ENCODE measurements at regions not wholly inside any gene's neighbourhood (a gene's known extent, or its start where the extent isn't known, plus 50 kb on each side); places are given as distances from the start of the nearest gene placed in this dataset.

- no peak overlapping the region for H2AFZ ChIP-seq (ENCODE audit: low read length)
- H3K4ac ChIP-seq (replicated peaks; ENCODE audit: insufficient read length, low read depth, low read length) = no peak overlapping the region
- H3K27ac ChIP-seq (ENCODE audit: low read depth, low read length) = no peak overlapping the region
- H3K56ac ChIP-seq (replicated peaks; ENCODE audit: insufficient read length, low read depth, low read length) = no peak overlapping the region
- no peak overlapping the region for H3K4me2 ChIP-seq (ENCODE audit: insufficient read depth in 1 of 2, low read depth in 2 of 2, low read length in 2 of 2)
- H2BK12ac ChIP-seq (ENCODE audit: low read depth, low read length) = no peak overlapping the region
- H3K23me2 ChIP-seq (ENCODE audit: low read depth, low read length) = peaks cover 8% of the 10 kb centered on the region; the same call in 1 of the 2 replicates
- no peak overlapping the region for H3K18ac ChIP-seq (ENCODE audit: extremely low read depth, low read length)
- H4K5ac ChIP-seq (ENCODE audit: insufficient read length, low read depth, low read length) = no peak overlapping the region
- ChIA-PET CTCF (ENCODE audit: partially characterized antibody) (interaction anchor here (1.4 kb wide), 1 partner anchor 23 kb away, joined by 4 read pairs; no protein-coding TSS in a partner anchor), POLR2A (ENCODE audit: partially characterized antibody) (no interaction called here)
- no peak overlapping the region for H2BK20ac ChIP-seq (ENCODE audit: low read length)
- H3K27me3 ChIP-seq (replicated peaks in 1 of 4; ENCODE audit: control insufficient read depth in 3 of 4, extremely low read depth in 1 of 4, insufficient read depth in 3 of 4, low read length in 3 of 4) = no peaks in the 10 kb centered on the region
- H2AK5ac ChIP-seq (ENCODE audit: low read depth, low read length) = no peak overlapping the region
- no peaks in the 10 kb centered on the region; a peak in 1 of 8 replicates for H3K36me3 ChIP-seq (ENCODE audit: control insufficient read depth in 2 of 4, insufficient read depth in 4 of 4, low read length in 3 of 4)
- peaks cover 0 to 2% of the 10 kb centered on the region in 2 experiments for H4K20me1 ChIP-seq (replicated peaks in 1 of 2; ENCODE audit: control insufficient read depth in 1 of 2, insufficient read depth in 2 of 2, low read length in 2 of 2)
- no peak overlapping the region for H3K9ac ChIP-seq (replicated peaks in 1 of 4; ENCODE audit: extremely low read depth in 1 of 4, low read depth in 3 of 4, low read length in 3 of 4)
- H3K79me1 ChIP-seq (ENCODE audit: low read depth, low read length) = no peaks in the 10 kb centered on the region
- no peak overlapping the region for H4K8ac ChIP-seq (ENCODE audit: extremely low read depth, insufficient read depth, low read length)
- WGBS, 2 experiments (ENCODE audit: extremely low coverage in 1 of 2, insufficient coverage in 1 of 2, insufficient read length in 1 of 2, insufficient replicate concordance in 2 of 2, low coverage in 1 of 2, low lambda C conversion rate in 2 of 2, missing lambda C conversion rate in 1 of 2) = 93% methylated on average over 5 of the region's 5 CpGs; no CpG with 5 or more reads in 1 of the 2 experiments
- no peak overlapping the region for H3K14ac ChIP-seq (ENCODE audit: insufficient read length)
- H3K4me1 ChIP-seq (replicated peaks in 1 of 4; ENCODE audit: control insufficient read depth in 3 of 4, insufficient read depth in 4 of 4, low read length in 3 of 4) = no peaks in the 10 kb centered on the region
- no peak for DNase-seq (ENCODE audit: low read depth in 1 of 2, low spot score in 2 of 2)
- H2BK5ac ChIP-seq (ENCODE audit: low read depth, low read length) = no peak overlapping the region
- no peak overlapping the region for H2BK15ac ChIP-seq (ENCODE audit: low read length)
- H3K79me2 ChIP-seq (ENCODE audit: control insufficient read depth in 1 of 2, insufficient read depth in 2 of 2, low read length in 2 of 2) = peaks cover 0 to 6% of the 10 kb centered on the region in 2 experiments; a peak in 1 of 4 replicates
- H3K4me3 ChIP-seq (ENCODE audit: extremely low read depth in 1 of 4, insufficient read depth in 2 of 4, low read depth in 3 of 4, low read length in 4 of 4) = no peak overlapping the region
- no peak overlapping the region for H2BK120ac ChIP-seq (replicated peaks; ENCODE audit: low read depth, low read length)
- no peak for FAIRE-seq
- H3K23ac ChIP-seq (ENCODE audit: insufficient read length) = no peak overlapping the region
- H3K9me3 ChIP-seq (ENCODE audit: insufficient read depth in 2 of 2, low read depth in 1 of 2, low read length in 1 of 2) = peaks cover 0 to 11% of the 10 kb centered on the region in 2 experiments; a peak in 3 of 4 replicates
- H4K91ac ChIP-seq (replicated peaks; ENCODE audit: insufficient read length, low read length) = no peak overlapping the region
- TF ChIP-seq TEAD4 (IDR thresholded peaks at IDR 0.05; ENCODE audit: low read depth, low read length) (no peak), EP300 (IDR thresholded peaks at IDR 0.05; ENCODE audit: borderline replicate concordance in 1 of 2, low read depth in 2 of 2, low read length in 2 of 2) (no peak), CBX8 (IDR thresholded peaks at IDR 0.05; ENCODE audit: borderline replicate concordance, low read depth, low read length) (no peak), SIRT6 (IDR thresholded peaks at IDR 0.05; ENCODE audit: low read length) (no peak), ATF2 (IDR thresholded peaks at IDR 0.05; ENCODE audit: low read length) (no peak), SRF (IDR thresholded peaks at IDR 0.05; ENCODE audit: low read depth, low read length) (no peak), NRF1 (IDR thresholded peaks at IDR 0.05; ENCODE audit: low read depth, low read length) (no peak), TCF12 (IDR thresholded peaks at IDR 0.05; ENCODE audit: low read depth, low read length) (no peak), CHD2 (IDR thresholded peaks at IDR 0.05; ENCODE audit: low read length) (no peak), POLR2A (IDR thresholded peaks at IDR 0.05; ENCODE audit: control extremely low read depth in 1 of 2, low read depth in 2 of 2, low read length in 2 of 2) (no peak), MAFK (IDR thresholded peaks at IDR 0.05; ENCODE audit: low read depth, low read length) (no peak), TAF7 (optimal IDR thresholded peaks at IDR 0.05; ENCODE audit: borderline replicate concordance, low read depth, low read length) (no peak), BACH1 (IDR thresholded peaks at IDR 0.05; ENCODE audit: low read length) (no peak), JUN (IDR thresholded peaks at IDR 0.05; ENCODE audit: low read depth, low read length) (no peak), HDAC6 (IDR thresholded peaks at IDR 0.05; ENCODE audit: low read depth, low read length) (no peak)
Observed at GRCh38 chr2:14750433-14750832, 117.9 kb downstream of the LRATD1 start.
